NCI-H187 (cell line): ENCODE measurements at regions not wholly inside any gene's neighbourhood (a gene's known extent, or its start where the extent isn't known, plus 50 kb on each side); places are given as distances from the start of the nearest gene placed in this dataset.
"Not testable (repeated sequence)": the region's sequence is repeated elsewhere in the genome, so short reads cannot be mapped to it uniquely, and the experiment has no call there.

Experiments used
- DNase-seq, 2 experiments: peaks; one replicate each; lab custom pipeline; 2025; lab: John Stamatoyannopoulos, UW

- DNase-seq: no peak
Observed at GRCh38 chr9:94472806-94473360, 82.0 kb upstream of the PCAT7 start.

- DNase-seq: no peak
Observed at GRCh38 chr9:94478755-94479730, 75.8 kb upstream of the PCAT7 start.

GRCh38 chr9:94479757-94480156 lies 75.1 kb upstream of the PCAT7 start:
- no peak for DNase-seq

- no peak for DNase-seq
Observed at GRCh38 chr9:94480205-94480604, 74.7 kb upstream of the PCAT7 start.

- DNase-seq: no peak
Observed at GRCh38 chr9:94482110-94482509, 72.8 kb upstream of the PCAT7 start.

- DNase-seq: no peak
Observed at GRCh38 chr9:94490465-94490864, 64.4 kb upstream of the PCAT7 start.

- not testable (repeated sequence) for DNase-seq
Observed at GRCh38 chr9:94492125-94492524, 62.8 kb upstream of the PCAT7 start.

GRCh38 chr9:94498801-94499453 lies 56.0 kb upstream of the PCAT7 start:
- no peak for DNase-seq

- DNase-seq: no peak
Observed at GRCh38 chr9:94504358-94504757, 50.5 kb upstream of the PCAT7 start.
